22Rv1 (cell line): ENCODE measurements at regions not wholly inside any gene's neighbourhood (a gene's known extent, or its start where the extent isn't known, plus 50 kb on each side); places are given as distances from the start of the nearest gene placed in this dataset.
"Not testable (repeated sequence)": the region's sequence is repeated elsewhere in the genome, so short reads cannot be mapped to it uniquely, and the experiment has no call there.

Experiments used
- H3K27ac ChIP-seq: fragments of 450-650 bp; 2 replicates; pipeline ENCODE4 v1.5.1; 2017
- CTCF ChIP-seq: fragments of 450-650 bp; IDR thresholded peaks from 2 replicates; pipeline ENCODE4 v1.5.1; 2017; ENCODE audit warnings: mild to moderate bottlenecking
- ZFX ChIP-seq: fragments of 450-650 bp; IDR thresholded peaks from 2 replicates; pipeline ENCODE4 v1.6.1; 2017; ENCODE audit warnings: antibody characterized with exemption, borderline replicate concordance

DNA sequence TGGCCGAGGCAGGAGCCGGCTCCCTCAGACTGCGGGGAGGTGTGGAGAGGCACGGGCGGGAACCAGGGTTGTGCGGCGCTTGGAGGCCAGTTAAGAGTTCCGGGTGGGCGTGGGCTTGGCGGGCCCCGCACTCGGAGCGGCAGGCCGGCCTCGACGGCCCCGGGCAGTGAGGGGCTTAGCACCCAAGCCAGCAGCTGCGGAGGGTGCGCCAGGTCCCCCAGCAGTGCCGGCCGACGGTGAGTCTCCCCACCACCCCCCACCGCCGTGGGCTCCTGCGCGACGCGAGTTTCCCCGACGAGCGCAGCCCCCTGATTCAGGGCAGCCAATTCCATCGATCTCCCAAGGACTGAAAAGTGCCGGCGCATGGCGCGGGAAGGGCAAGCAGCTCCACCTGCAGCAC is 605.4 kb upstream of the SLC35B3 start:
- H3K27ac ChIP-seq = no peak overlapping the region
- no peak for TF ChIP-seq CTCF
- no peak for TF ChIP-seq ZFX

DNA sequence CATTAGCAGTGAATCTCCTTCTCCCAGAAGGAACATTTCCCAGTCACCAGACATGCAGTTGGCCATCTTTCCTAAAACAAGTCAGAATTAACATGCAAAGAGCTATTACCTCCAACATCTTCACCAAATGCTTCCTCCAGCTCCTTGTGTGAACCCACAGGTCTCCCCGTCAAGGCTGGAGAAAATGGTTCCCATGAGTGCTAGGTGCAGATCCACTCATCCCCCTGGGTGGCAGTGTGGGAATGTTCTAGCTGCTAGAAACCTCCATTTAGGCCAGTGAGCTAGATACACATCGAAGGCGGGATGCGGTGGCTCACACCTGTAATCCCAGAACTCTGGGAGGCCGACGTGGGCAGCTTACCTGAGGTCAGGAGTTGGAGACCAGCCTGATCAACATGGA is 603.9 kb upstream of the SLC35B3 start:
- TF ChIP-seq ZFX = no peak
- no peak for TF ChIP-seq CTCF
- H3K27ac ChIP-seq = no peak overlapping the region

- H3K27ac ChIP-seq = no peak overlapping the region
- TF ChIP-seq CTCF (no peak), ZFX (no peak)
These were observed 592.7 kb upstream of the SLC35B3 start for GRCh38 chr6:9028086-9028485.

- H3K27ac ChIP-seq = no peak overlapping the region
- TF ChIP-seq ZFX (no peak), CTCF (no peak)
These were observed 590.5 kb upstream of the SLC35B3 start for GRCh38 chr6:9025796-9026394.

DNA sequence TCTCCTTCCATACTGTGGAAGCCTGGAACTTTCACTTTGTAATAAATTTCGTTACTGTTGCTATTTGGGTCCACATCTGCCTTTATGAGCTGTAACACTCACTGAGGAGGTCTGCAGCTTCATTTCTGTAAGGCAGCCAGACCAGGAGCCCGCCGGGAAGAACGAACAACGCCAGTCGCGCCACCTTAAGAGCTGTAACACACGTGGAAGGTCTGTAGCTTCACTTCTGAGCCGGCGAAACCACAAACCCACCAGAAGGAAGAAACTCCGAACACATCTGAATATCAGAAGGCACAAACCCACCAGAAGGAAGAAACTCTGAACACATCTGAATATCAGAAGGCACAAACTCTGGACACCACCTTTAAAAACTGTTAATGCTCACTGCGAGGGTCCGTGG is 589.9 kb upstream of the SLC35B3 start:
- TF ChIP-seq CTCF (no peak), ZFX (no peak)
- H3K27ac ChIP-seq = no peak overlapping the region

DNA sequence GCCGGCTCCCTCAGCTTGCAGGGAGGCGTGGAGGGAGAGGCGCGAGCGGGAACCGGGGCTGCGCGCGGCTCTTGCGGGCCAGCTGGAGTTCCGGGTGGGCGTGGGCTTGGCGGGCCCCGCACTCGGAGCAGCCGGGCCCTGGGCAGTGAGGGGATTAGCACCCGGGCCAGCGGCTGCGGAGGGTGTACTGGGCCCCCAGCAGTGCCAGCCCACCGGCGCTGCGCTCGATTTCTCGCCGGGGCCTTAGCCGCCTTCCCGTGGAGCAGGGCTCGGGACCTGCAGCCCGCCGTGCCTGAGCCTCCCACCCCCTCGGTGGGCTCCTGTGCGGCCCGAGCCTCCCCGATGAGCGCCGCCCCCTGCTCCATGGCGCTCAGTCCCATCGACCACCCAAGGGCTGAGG is 588.9 kb upstream of the SLC35B3 start:
- not testable (repeated sequence) for H3K27ac ChIP-seq

DNA sequence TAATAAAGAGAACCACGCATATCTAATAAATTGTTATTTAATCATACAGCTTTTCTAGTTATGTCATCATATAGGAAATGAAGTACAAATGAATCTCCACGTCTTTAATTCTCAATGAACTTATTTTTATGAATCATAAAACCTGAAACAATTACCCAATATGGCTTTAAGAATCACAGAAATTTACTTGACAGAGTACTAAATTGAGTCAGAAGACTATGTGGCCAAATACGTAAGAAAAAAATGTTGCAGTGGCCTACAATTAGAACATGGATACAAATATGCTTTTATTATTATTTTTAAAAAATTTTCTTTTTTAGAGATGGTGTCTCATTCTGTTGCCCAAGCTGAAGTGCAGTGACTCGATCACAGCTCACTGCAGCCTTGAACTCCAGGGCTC is 584.7 kb upstream of the SLC35B3 start:
- no peak overlapping the region for H3K27ac ChIP-seq
- TF ChIP-seq CTCF (no peak), ZFX (no peak)

DNA sequence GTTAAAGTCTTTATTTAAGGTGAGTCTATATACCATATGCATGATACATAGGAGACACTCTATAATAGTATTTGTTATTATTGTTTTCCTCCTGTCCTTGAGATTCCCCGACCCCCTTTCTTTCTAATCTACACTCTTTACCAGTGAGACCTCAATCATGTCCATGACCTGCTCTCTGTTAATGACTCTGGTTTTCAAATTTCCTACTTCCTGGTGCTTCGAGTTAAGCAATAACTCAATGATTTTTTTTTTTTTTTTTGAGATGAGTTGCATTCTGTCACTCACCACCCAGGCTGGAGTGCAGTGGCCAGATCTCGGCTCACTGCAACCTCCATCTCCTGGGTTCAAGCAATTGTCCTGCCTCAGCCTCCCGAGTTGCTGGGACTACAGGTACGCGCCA is 574.6 kb upstream of the SLC35B3 start:
- no peak for TF ChIP-seq ZFX
- H3K27ac ChIP-seq = no peak overlapping the region
